Panc1 (cell line): ENCODE measurements at regions not wholly inside any gene's neighbourhood (a gene's known extent, or its start where the extent isn't known, plus 50 kb on each side); places are given as distances from the start of the nearest gene placed in this dataset.

Experiments
- ATAC-seq: fragments of 200-7000 bp; cut with Tn5 transposase; 2 replicates; pipeline ENCODE4 v1.9.1; 2020; ENCODE audit warnings: mild to moderate bottlenecking, moderate library complexity
- BruUV-seq: library from RNA; stranded (reverse); fragments of 400-500 nt; replicated peaks from 2 replicates; lab custom pipeline; 2021; lab: Mats Ljungman, UMichigan
- CTCF ChIA-PET: fragments of 300-600 bp; sonication (Branson Sonifier 250); formaldehyde crosslinking; loops from one replicate; lab custom pipeline; 2022; ENCODE audit warnings: antibody characterized with exemption; lab: Charles Lee
- POLR2A ChIA-PET: fragments of 300-600 bp; sonication (Branson Sonifier 250); formaldehyde crosslinking; loops from one replicate; lab custom pipeline; 2022; ENCODE audit warnings: antibody characterized with exemption; lab: Charles Lee
- DNase-seq: peaks from one replicate; pipeline ENCODE4 v3.0.0-alpha.2; 2010; ENCODE audit warnings: low read depth, low spot score
- H3K27ac ChIP-seq: 2 replicates; pipeline ENCODE4 v1.5.1; 2011; ENCODE audit warnings: mild to moderate bottlenecking, low read length, inconsistent platforms
- H3K27me3 ChIP-seq: fragments of 200-500 bp; sonication (Bioruptor generic); 2 replicates; pipeline ENCODE4 v1.6.0; 2014; ENCODE audit warnings: low read length, inconsistent platforms; ENCODE audit not compliant: control insufficient read depth, insufficient read depth
- H3K36me3 ChIP-seq: fragments of 200-500 bp; sonication (Bioruptor generic); 2 replicates; pipeline ENCODE4 v1.5.1; 2014; ENCODE audit warnings: inconsistent platforms, mild to moderate bottlenecking, low read length, moderate library complexity; ENCODE audit not compliant: control insufficient read depth, insufficient read depth
- H3K4me1 ChIP-seq: 2 replicates; pipeline ENCODE4 v1.5.1; 2011; ENCODE audit warnings: inconsistent platforms, mild to moderate bottlenecking, low read length, moderate library complexity; ENCODE audit not compliant: control insufficient read depth, insufficient read depth
- H3K4me3 ChIP-seq, 2 experiments: 2 replicates each; pipeline ENCODE4 v1.5.1; 2011 to 2012; ENCODE audit warnings: low read depth in 2 of 2, low read length in 2 of 2, mild to moderate bottlenecking in 2 of 2, inconsistent platforms in 1 of 2, moderate library complexity in 1 of 2
- H3K9me3 ChIP-seq: fragments of 200-500 bp; sonication (Bioruptor generic); 2 replicates; pipeline ENCODE4 v1.5.1; 2014; ENCODE audit warnings: low read depth, mild to moderate bottlenecking, inconsistent platforms, low read length, moderate library complexity; ENCODE audit not compliant: control insufficient read depth, insufficient read depth
- CTCF ChIP-seq: fragments of 450-650 bp; IDR thresholded peaks from 2 replicates; pipeline ENCODE4 v1.5.1; 2017; ENCODE audit warnings: mild to moderate bottlenecking
- POLR2AphosphoS5 ChIP-seq: IDR thresholded peaks from 2 replicates; pipeline ENCODE4 v1.6.1; 2012; ENCODE audit warnings: mild to moderate bottlenecking, low read depth, low read length, moderate library complexity
- REST ChIP-seq, 2 experiments: IDR thresholded peaks; 2 replicates each; pipeline ENCODE4 v1.6.1; 2011 to 2012; ENCODE audit warnings: low read depth in 2 of 2, control low read depth in 1 of 2, low read length in 1 of 2, mild to moderate bottlenecking in 1 of 2, moderate library complexity in 1 of 2; ENCODE audit not compliant: insufficient read depth in 1 of 2
- SIN3A ChIP-seq: IDR thresholded peaks from 2 replicates; pipeline ENCODE4 v1.6.1; 2012; ENCODE audit warnings: low read depth, mild to moderate bottlenecking, low read length, moderate library complexity, borderline replicate concordance; ENCODE audit not compliant: insufficient read depth
- TCF7L2 ChIP-seq: IDR thresholded peaks from 2 replicates; pipeline ENCODE4 v1.6.1; 2011; ENCODE audit warnings: mild to moderate bottlenecking, low read depth, low read length, inconsistent platforms
- in situ Hi-C: cut with HindIII; loops from 2 replicates; pipeline ENCODE4 v1.10.0; 2016; ENCODE audit warnings: low sequenced_read_pairs, low pct_unique_long_range_greater_than_20kb
- intact Hi-C: fragments of 100-400 bp; cut with micrococcal nuclease; formaldehyde crosslinking; loops from one replicate; pipeline ENCODE4 v1.10.0; 2022; ENCODE audit not compliant: unreplicated experiment

GRCh38 chr10:8876171-8876570, 821.7 kb downstream of the GATA3 start:
- in situ Hi-C loops (no loop called here), intact Hi-C loops (no loop called here)
- BruUV-seq = no TSS peak
- ChIA-PET CTCF (no interaction called here), POLR2A (no interaction called here)
- H3K9me3 ChIP-seq = no peaks in the 10 kb centered on the region
- no peak for DNase-seq
- no peak overlapping the region for H3K4me3 ChIP-seq
- H3K27me3 ChIP-seq = no peaks in the 10 kb centered on the region
- no peak overlapping the region for H3K27ac ChIP-seq
- no peak for ATAC-seq
- TF ChIP-seq TCF7L2 = no peak
- no peak for TF ChIP-seq CTCF
- no peak for TF ChIP-seq POLR2AphosphoS5
- no peak for TF ChIP-seq REST (IDR thresholded peaks at IDR 0.05; ENCODE audit: insufficient read depth in 1 of 2, low read depth in 2 of 2, low read length in 1 of 2)
- H3K4me1 ChIP-seq = no peaks in the 10 kb centered on the region; the same call in 1 of the 2 replicates
- no peaks in the 10 kb centered on the region for H3K36me3 ChIP-seq

- BruUV-seq = no TSS peak
- no peaks in the 10 kb centered on the region for H3K4me1 ChIP-seq
- DNase-seq (no peak), ATAC-seq (no peak)
- in situ Hi-C loops (no loop called here), intact Hi-C loops (no loop called here)
- H3K27me3 ChIP-seq = no peaks in the 10 kb centered on the region
- ChIA-PET POLR2A (no interaction called here), CTCF (no interaction called here)
- no peak overlapping the region for H3K27ac ChIP-seq
- H3K4me3 ChIP-seq = no peak overlapping the region
- TF ChIP-seq TCF7L2 (no peak), POLR2AphosphoS5 (no peak), SIN3A (no peak)
- no peaks in the 10 kb centered on the region for H3K9me3 ChIP-seq
- H3K36me3 ChIP-seq = no peaks in the 10 kb centered on the region
These were observed 835.0 kb downstream of the GATA3 start for GRCh38 chr10:8889538-8889937.

- Histone ChIP-seq H3K27ac (no peak overlapping the region), H3K36me3 (no peaks in the 10 kb centered on the region), H3K4me3 (no peak overlapping the region), H3K27me3 (no peaks in the 10 kb centered on the region), H3K9me3 (no peaks in the 10 kb centered on the region), H3K4me1 (no peaks in the 10 kb centered on the region)
- ATAC-seq = no peak
- DNase-seq = no peak
- CTCF ChIA-PET = no interaction called here
- BruUV-seq = no TSS peak
- intact Hi-C loops (no loop called here), in situ Hi-C loops (no loop called here)
- TF ChIP-seq REST (IDR thresholded peaks at IDR 0.05; ENCODE audit: insufficient read depth in 1 of 2, low read depth in 2 of 2, low read length in 1 of 2) = no peak
- no peak for TF ChIP-seq POLR2AphosphoS5
- no peak for TF ChIP-seq SIN3A
- TF ChIP-seq TCF7L2 = no peak
- TF ChIP-seq CTCF = no peak
- POLR2A ChIA-PET = no interaction called here
These were observed 838.6 kb downstream of the GATA3 start for GRCh38 chr10:8893102-8893501.
